Renal pelvis (tissue), 1 donor: ENCODE measurements at regions not wholly inside any gene's neighbourhood (a gene's known extent, or its start where the extent isn't known, plus 50 kb on each side); places are given as distances from the start of the nearest gene placed in this dataset.

Experiments
- DNase-seq: peaks from one replicate; pipeline ENCODE4 v3.0.0-alpha.2; 2013

- no peak for DNase-seq
These were observed 545.9 kb upstream of the RIOK2 start for GRCh38 chr5:97728920-97729319.

GRCh38 chr5:97729938-97730337 lies 546.9 kb upstream of the RIOK2 start:
- no peak for DNase-seq

GRCh38 chr5:97735209-97735608 lies 552.2 kb upstream of the RIOK2 start:
- DNase-seq: no peak

GRCh38 chr5:97737608-97738007 lies 554.6 kb upstream of the RIOK2 start:
- DNase-seq: no peak

- DNase-seq: no peak
These were observed 562.8 kb upstream of the RIOK2 start for GRCh38 chr5:97745817-97746216.

GRCh38 chr5:97750576-97750975 lies 567.5 kb upstream of the RIOK2 start:
- no peak for DNase-seq

GRCh38 chr5:97751540-97751939 lies 568.5 kb upstream of the RIOK2 start:
- DNase-seq: no peak

GRCh38 chr5:97752871-97753270 lies 569.8 kb upstream of the RIOK2 start:
- no peak for DNase-seq

- DNase-seq: no peak
These were observed 579.4 kb upstream of the RIOK2 start for GRCh38 chr5:97762483-97762882.

- DNase-seq: no peak
These were observed 581.7 kb upstream of the RIOK2 start for GRCh38 chr5:97764700-97765099.

- no peak for DNase-seq
These were observed 595.4 kb upstream of the RIOK2 start for GRCh38 chr5:97778451-97778850.

GRCh38 chr5:97788369-97788768 lies 605.3 kb upstream of the RIOK2 start:
- no peak for DNase-seq

- DNase-seq: no peak
These were observed 615.0 kb upstream of the RIOK2 start for GRCh38 chr5:97797994-97798451.

- DNase-seq: no peak
These were observed 618.4 kb upstream of the RIOK2 start for GRCh38 chr5:97801461-97801860.

GRCh38 chr5:97820138-97820537 lies 637.1 kb upstream of the RIOK2 start:
- no peak for DNase-seq

- no peak for DNase-seq
These were observed 649.7 kb upstream of the RIOK2 start for GRCh38 chr5:97832645-97833296.

GRCh38 chr5:97834561-97834960 lies 651.5 kb upstream of the RIOK2 start:
- no peak for DNase-seq

GRCh38 chr5:97835112-97835511 lies 652.1 kb upstream of the RIOK2 start:
- DNase-seq: no peak

GRCh38 chr5:97836816-97837215 lies 653.8 kb upstream of the RIOK2 start:
- no peak for DNase-seq

- no peak for DNase-seq
These were observed 655.2 kb upstream of the RIOK2 start for GRCh38 chr5:97838214-97838613.

- DNase-seq: no peak
These were observed 656.5 kb upstream of the RIOK2 start for GRCh38 chr5:97839341-97840086.

GRCh38 chr5:97840643-97841042 lies 657.6 kb upstream of the RIOK2 start:
- no peak for DNase-seq

GRCh38 chr5:97842687-97843086 lies 659.6 kb upstream of the RIOK2 start:
- no peak for DNase-seq

GRCh38 chr5:97844797-97845196 lies 661.8 kb upstream of the RIOK2 start:
- DNase-seq: no peak
